NAMALWA (cell line): ENCODE measurements at regions not wholly inside any gene's neighbourhood (a gene's known extent, or its start where the extent isn't known, plus 50 kb on each side); places are given as distances from the start of the nearest gene placed in this dataset.

Experiments
- DNase-seq: peaks from one replicate; pipeline ENCODE4 v3.0.0-alpha.2; 2015; ENCODE audit warnings: low spot score

DNA sequence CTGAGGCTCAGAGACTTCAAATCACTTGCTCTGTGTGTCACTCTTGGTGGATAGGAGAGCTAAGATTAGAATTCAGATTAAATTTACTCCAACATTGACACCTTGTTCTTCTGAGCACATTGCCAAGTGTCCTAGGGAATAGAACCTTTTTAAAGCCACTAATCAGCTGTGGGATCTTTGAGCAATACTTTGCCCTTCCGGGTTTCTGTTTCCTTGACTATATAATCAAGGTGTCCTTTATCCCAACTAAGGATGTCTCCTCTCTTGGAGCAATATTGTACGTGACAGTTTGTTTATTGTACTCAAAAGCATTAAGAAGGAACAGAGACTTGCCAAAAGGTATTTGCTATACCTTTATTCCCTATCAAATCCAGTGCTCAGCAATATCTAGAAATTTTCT is 170.9 kb upstream of the CADPS start:
- no peak for DNase-seq

DNA sequence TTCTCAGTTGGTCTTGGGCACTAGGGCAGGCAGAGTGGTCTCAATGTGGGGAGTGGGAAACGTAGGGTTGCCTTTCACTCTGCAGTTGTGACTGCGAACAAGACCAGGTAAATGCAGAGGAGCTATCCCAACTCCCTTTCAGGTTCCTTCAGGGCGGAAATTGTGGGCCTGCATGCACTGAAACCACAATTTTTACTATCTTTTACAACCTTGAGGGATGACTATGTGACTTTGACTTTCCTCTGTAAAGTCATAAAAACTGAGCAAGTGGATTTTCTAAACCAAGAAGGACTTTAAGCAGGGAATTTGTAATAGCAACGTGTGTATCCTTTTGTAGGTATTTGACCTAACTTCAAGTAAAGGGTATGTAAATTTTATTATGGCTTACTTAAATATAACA is 171.4 kb upstream of the CADPS start:
- no peak for DNase-seq

DNA sequence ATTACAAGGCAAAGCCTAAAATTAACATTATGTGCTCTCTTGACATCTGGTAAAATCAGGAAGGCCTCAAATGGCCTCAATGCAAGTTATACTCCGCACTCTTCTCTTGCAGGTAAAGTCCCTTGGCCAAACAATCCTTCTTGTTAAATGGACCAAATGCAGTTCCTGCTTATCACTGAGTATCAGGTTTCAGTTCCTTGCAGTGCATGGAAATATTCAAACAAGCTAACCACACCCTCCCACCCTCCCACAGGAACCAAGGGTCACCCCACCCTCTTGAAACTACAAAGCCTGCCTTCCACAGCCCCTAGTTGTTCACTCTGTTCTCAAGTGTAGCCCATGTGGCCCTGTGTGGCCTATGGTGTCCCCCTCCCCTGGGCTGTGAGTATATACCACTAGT is 171.9 kb upstream of the CADPS start:
- DNase-seq, result peak; percentile 10

DNA sequence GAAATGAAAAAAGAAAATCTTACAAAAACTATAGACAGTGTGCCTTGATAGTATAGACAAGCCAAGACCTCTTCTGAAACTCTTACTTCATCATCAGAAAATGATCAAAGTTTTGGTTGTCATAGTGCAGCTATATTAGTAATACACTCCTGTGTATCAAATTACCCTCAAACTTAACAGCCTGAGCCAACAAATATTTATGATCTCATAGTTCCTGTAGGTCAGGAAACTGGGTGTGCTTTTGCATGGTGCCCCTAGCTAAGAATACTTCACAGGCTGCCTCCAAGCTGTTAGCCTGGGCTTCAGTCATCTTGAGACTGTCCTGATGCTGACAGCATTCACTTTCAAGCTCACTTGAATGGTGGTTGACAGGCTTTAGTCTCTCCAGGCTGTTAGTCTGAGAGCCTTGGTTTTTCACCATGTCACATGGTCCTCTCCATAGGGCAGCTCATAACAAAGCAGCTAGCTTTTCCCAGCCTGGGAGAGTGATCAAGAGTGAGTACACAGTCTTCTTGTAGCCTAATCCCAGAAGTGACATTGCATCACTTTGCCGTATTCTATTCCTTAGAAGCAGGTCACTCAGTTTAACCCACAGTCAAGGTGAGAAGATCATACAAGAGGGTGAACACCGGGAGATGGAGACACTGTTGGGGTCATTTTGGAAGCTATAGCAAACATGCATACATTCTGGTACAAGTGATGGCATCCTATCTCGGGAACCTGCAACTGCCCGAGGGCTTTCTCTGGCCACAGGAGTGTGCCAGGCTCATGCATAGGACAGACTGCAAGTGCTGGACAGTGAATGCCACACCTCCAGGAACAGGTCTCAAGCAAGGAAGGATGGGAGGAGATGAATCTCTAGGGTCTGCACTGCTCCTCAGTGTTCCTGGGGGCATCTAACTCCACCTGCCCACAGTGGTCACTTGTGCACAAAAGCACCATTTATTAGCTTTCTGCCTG is 173.4 kb upstream of the CADPS start:
- DNase-seq, result no peak

DNA sequence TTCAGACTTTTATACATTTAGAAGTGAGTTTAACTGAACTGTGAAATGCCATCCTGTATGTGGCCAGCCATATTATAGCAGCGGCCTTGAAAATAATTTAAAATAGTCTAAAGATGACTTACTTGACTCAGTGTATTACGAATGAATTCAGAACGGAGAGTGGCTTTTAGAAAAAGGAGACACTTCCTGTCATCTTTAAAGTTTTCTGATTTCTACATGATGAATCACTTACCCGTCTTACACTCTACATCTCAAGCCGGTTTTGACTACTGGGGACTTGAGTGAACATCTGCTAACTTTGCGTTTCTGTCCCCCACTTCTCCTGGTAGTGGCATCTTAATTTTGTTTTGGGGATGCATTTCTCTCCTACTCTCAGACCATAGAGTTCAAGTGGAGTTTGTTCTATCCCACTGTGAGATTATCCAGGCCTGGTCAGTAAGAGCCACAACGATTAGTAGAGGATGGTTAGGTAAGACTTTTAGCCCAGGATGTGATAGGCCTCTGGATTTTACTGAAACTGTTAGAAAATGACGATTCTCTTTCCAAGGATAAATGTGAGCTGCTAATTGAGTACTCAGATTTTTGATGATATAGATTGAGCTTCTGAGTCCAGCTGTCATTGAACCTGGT is 175.4 kb upstream of the CADPS start:
- DNase-seq, result no peak

DNA sequence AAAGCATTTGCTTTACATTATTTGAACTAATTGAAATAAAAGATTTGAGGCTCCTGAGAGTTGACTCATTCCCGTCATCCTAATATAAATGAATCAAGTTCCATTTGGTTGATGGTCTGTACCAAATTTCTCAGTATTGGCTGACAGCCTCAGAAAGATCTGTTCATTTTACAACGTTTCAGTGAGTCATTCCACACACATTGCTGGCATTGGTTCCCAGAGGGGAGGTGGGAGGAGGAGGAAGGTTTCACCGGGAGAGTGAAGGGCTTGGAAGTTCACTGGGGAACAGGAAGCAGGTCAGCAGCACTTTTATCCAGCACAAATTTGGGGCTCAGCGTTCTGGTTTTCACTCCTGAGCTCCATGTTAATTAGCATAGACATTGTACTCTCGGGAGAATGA is 176.7 kb upstream of the CADPS start:
- DNase-seq, result no peak

DNA sequence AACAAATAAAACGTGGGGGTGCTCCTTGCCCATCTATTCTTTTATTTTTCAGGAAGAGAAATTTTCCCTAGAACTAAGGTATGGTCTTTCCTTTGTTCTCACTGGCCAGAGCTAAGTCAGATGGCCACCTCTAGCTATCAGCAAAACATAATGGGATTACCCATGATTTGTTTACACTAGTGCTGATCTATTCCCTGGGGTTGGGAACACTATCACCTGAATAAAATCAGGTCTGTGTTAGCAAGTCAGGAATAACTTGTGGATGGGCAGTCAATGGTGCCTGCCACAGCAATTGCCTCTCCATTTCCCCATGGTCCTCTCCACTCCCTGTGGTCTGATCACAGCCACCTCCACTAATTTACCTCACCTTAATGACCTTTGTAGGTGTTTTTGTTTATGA is 181.7 kb upstream of the CADPS start:
- DNase-seq, result no peak

DNA sequence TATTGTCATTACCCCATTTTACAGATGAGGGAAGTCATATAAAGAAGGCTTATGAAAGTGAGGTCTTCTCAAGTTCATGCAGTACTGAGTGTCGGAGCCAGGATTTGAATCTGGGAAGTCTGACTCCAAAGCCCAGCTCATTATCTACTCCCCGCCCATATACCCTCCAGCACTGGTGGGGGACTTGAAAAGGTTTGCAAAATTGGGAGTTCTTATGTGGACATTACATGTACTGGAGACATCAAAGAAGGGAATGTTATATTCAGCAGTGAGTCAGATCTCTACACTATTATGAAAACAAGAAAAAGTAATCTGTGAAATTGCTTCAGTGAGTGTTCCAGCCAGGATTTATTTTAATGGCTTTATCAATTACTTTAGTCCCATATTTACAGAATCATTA is 185.2 kb upstream of the CADPS start:
- DNase-seq, result no peak

DNA sequence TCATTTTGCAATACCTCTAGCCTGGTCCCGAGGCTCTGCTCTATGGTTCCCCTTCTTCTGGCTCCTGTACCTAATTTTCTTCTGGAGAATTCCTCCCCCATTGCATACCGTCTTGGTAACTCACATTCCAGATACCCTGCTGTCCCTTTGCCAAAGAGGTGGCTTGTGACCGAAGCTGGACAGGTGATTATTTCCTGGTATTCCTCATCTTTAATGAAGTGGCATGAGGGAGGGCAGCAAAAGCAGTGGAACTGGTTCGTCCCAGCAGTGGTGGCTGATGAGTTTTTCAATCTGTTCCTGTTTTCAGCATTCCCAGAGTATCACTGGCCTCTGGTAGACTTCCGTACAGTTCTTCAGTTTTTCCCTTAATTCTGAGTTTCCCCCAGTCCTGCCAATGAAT is 186.2 kb upstream of the CADPS start:
- DNase-seq, result no peak

DNA sequence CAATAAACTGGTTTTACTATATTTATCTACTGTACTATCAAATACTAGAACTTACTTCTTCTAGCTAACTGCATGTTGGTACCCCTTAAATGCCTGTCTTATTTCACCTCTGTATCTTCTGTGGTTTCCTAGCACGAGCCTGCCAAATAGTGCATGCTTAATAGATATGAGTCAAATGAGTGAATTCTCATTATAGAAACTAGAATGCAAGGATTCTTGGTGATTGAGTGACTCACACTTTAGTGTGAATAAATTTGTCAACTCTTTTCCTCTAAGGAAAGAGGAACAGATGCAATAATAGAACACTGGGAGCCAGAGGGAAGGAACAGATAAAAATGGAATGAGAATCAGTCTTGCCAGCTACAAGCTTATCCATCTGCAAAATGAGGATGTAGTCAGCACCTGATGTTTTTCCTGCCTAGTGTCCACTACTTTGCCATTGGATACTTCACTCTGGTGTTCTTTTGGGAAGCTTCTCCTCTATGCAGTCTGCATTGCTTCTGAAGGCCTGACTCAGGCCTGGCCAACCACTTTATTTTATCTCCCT is 189.1 kb upstream of the CADPS start:
- no peak for DNase-seq

DNA sequence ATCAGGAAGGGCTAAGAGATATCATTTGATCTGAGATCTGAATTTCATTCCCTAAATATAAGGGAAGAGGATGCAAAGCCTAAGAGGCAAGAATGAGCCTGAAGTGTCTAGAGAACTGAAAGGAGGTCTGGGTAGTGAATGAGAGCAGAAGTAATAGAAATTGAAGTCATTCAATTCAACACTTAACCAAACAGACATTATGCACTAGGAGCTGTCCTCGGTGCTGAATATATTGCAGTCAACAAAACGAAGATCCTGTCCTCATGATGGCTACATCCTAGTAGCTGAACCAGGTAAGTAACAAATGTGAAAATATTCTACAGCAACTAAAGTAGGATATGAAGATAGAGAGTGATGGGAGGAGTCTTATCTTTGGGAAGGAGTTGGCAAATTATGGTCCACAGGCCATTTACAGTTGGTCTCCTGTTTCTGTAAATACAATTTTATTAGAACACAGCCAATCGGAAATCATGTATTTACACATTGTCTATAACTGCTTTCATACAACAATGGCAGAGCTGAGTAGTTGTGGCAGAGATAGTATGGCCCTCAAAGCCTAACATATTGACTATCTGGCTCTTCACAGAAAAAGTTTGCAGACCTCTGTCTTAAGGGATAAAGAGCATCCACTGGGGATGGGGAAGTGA is 192.9 kb upstream of the CADPS start:
- peak; percentile 57 for DNase-seq

DNA sequence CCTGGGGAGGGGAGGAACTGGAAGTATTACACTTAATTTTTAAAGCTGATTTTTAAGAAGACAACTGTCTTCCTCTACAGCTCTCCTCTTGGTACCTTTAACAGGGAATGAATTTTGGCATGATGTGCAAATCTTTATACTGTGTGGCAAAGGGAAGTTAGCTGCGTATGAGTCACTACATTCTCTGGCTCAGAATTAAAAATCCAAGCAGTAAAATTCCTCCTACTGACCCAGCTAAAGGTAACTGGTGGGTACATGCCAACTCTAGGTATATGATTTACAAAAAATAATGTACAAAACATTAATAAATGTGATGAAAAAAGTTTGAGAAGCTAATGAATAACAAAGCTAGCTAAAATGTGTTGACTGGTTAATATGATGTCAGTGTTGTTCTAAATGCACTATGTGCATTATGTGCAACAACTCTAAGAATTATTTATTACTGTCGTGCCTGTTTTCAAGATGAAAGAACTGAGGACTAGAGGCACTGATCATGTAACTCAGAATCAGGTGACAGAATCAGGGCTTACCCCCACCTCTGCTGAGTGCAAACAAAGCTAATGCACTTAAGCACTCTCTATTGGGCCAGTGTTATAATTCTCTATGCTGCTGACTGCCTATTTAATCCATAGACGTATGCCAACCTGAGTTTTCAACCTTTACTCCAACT is 194.7 kb upstream of the CADPS start:
- DNase-seq, result no peak

DNA sequence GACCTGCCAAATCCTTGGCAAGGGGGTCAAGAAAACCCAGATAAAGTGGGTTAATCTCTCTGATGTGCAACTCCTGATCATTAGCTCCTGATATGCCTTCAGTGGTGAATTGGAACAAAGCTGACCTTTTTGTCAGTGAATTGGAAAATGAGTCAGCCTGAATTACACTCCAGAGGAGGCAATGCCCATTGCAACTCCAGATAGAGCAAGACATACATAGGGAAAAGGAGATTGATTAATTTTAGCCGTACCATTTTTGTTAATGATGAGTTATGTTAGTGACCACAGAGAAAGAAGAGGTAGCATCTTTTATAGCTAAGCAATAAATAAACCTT is 195.2 kb upstream of the CADPS start:
- DNase-seq, result no peak

DNA sequence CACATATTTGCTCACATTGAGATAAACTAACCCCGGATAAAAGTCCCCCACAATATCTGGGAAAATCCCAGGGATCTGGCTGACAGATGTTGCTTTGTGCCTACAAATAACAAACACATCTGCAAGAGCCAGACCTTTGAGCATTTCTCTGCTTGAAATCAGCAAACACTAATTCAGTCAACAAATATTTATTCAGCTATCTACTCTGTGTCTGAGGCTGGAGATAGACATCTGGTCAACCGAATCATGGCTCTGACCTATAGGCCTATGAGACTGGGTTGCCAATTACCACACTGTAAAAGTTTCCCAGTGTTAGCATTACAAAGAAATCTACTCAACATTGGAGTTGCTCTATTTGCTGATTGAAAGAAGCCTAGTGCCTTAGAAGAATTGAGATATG is 201.1 kb upstream of the CADPS start:
- DNase-seq, result no peak

DNA sequence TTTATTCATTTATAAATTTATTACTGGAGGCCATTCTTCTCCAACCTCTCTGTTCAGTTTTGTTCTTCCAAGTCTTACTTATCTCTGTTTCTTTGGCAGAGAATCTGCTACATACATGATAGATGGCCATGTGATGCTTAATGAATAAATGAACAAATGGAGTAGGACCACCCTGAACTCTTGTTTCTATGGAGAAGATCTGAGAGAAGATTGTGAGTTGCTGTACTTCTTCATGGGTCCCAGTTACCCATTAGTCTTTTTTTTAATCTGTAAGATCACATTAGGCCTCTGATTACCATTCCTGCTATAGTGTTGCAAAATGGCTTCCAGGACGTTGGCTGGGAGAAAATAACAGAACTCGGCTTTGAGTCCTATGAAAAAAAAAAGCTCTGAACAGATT is 191.9 kb upstream of the SYNPR start:
- DNase-seq, result no peak

DNA sequence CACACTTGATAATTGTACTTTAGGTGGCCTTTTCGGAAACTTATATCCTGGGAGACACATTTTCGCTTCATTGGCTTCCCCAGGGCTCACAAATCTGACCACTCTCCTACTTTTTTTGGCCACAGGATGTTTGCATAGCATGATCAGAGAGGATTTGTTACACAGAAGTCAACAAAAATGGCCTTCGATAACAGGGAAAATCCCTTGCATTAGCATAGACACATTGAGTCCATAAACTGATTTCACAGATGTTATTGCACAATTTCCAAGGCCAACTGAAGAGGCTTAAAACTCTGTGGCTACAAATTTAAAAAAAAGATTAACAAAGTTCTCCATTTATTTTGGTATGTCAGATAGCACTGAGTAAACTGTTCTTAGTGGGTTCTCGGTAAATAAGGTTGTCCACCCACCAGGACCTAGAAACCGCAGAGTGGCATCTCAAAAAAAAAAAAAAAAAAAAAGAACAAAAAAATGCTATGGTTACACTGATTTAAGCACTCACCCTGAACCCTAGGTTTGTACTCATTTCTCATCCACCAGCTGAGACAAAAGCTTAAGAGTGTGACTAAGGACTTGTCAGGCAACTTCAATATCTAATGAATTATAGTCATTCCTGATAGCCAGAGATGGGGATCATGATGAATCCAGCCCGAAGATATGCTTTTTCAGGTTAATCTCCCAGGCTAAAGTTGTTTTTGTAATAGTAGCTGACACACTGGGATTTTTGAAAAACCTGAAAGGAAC is 188.9 kb upstream of the SYNPR start:
- no peak for DNase-seq

DNA sequence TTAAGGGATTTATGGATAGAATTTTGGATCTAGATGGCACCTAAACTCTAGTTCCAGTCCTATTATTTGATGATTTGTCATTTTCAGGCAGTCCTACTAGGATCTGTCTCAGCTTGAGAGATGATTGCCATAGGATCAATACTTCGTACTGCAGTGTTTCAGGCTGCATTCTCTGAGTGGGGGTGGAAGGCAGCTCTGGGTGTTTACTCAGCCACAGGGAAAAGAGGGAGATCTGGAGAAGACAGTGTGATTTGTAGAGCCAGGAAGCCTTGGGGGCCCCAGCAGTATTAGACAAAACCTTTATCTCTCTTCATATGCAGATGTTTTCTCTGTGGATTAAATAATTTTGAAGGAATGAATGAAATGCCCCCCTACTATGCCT is 188.4 kb upstream of the SYNPR start:
- DNase-seq, result no peak

DNA sequence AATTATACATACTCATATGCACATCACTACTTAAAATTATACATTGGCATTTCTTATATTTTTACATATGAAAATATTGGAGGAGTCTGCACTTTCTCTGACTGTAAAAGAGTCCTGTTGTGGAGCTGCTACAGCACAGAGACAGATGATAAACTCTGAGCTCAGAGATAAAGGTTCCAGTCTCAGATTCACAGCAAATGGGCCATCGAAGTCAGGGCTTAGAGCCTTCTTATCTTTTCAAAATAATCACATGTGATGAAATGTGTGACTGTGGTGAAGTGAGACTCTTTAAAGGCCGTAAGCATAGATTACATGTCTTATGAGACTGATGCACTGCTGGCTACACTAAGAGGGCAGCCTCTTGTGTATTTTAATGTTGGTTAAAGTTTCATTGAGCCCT is 187.5 kb upstream of the SYNPR start:
- DNase-seq, result no peak

DNA sequence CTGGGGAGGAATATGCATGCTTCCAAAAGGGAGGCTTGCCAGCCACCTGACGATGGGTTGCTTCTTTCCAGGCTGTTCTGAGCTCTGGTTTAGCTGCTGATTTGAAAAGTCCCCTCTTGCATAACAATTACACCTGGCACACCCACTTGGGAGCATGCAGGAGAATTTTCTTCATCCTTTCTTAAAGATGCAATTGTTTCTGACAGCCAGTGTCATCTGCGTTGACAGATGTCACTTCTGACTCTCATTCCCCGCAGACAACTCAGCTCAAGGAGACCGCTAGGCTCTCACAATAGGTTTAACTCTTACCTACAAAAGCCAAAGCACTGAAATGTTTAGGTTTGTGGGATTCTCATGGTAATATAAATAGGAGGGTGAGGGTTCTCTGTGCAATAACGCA is 185.6 kb upstream of the SYNPR start:
- no peak for DNase-seq

DNA sequence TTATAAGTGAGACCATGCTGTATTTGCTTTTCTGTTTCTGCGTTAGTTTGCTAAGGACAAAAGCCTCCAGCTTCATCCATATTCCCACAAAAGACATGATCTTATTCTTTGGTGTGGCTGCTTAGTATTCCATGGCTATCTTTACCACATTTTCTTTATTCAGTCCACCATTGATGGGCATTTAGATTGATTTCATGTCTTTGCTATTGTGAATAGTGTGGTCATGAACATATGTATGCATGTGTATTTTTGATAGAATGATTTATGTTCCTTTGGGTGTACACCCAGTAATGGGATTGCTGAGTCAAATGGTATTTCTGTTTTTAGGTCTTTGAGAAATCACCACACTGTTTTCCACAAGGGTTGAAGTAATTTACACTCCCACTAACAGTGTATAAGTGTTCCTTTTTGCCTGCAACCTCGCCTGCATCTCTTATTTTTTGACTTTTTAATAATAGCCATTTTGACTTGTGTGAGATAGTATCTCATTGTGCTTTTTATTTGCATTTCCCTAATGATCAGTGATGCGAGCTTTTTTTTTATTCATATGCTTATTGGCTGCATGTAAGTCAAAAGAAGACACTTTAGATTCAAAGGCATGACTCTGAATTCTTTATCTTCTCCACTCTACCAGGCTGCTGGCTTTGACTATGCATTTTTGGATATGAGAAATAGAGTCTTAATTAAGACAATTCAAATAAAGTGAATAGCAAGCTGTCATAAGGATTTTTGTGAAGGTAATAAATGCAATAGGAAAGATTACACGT is 183.3 kb upstream of the SYNPR start:
- no peak for DNase-seq
